SKM-1 (cell line): ENCODE measurements at regions not wholly inside any gene's neighbourhood (a gene's known extent, or its start where the extent isn't known, plus 50 kb on each side); places are given as distances from the start of the nearest gene placed in this dataset.
"Not testable (repeated sequence)": the region's sequence is repeated elsewhere in the genome, so short reads cannot be mapped to it uniquely, and the experiment has no call there.

Experiments
- DNase-seq: peaks from one replicate; lab custom pipeline; 2025; ENCODE audit not compliant: unreplicated experiment; lab: John Stamatoyannopoulos, UW

- no peak for DNase-seq
Observed at GRCh38 chr6:104519566-104519965, 340.2 kb downstream of the HACE1 start.

- DNase-seq = no peak
Observed at GRCh38 chr6:104509355-104509754, 350.4 kb downstream of the HACE1 start.

- DNase-seq = no peak
Observed at GRCh38 chr6:104506429-104506828, 353.3 kb downstream of the HACE1 start.

DNA sequence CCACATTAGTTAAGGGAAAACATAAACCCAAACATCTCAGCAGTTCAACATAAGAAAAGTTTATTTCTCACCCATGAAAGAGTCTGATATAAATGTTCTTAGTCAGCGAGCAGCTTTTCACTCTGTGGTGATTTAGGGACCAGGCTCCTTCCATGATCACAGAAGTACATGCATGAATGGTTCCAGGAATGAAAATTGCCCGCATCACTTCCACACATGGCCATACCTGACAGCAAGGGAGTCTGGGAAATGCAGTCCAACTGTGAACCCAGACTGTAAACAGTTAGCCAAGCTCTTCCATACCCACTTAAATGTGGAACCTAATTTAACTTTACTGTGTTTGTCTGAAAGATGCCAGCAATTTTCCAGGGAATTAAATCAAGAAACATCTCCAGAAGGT lies 353.9 kb downstream of the HACE1 start:
- DNase-seq = no peak

- no peak for DNase-seq
Observed at GRCh38 chr6:104500265-104500664, 359.5 kb downstream of the HACE1 start.

- DNase-seq = no peak
Observed at GRCh38 chr6:104486035-104486434, 373.7 kb downstream of the HACE1 start.

GRCh38 chr6:104484626-104485025 lies 375.1 kb downstream of the HACE1 start:
- DNase-seq = no peak

DNA sequence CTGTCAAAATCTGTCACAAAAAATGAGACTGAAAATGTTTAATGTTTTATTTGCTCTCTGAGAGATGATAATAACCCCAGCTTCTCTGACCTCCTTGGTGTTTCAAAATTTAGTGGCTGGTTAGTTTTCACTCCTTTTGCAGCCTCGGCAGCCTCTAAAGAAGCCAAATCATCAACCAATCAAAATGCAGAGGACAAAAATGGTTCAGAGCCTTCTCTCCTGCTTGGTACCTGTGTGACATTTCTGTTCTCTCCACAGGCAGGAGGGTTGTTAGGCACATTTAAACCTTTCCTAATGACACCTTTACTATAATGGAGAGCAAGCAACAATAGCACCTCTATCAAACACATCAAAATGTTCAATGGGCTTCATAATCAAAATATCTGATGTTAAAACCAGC lies 375.5 kb downstream of the HACE1 start:
- DNase-seq = no peak

DNA sequence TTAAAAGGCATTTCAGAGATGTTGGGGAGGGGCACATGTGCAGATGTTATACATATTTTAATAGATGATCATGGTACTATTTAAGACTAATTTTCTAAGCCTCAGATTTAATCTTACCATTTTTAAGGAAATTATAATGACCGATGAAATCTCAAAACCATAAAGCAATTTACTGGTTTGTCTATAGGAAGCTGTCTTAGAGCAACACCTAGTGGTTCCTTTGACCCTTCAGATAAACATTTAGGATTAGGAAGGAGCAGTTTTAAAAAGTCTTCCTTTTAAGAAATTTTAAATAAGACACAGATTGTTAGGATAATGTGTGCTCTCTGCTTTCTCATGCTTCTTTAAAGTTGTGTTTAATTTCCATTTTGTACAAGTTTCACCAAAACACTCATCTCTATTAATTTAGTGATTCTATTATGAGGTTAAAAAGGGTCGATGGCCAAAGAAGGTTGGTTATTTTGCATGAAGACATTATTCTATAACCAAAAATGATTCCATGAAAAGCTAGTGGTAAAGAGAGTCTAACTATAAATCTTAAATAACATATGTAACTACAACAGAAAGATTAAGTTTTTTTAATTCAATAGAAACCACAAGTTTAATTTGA lies 376.4 kb downstream of the HACE1 start:
- peak; percentile 12 for DNase-seq

- no peak for DNase-seq
Observed at GRCh38 chr6:104477569-104477968, 382.1 kb downstream of the HACE1 start.

DNA sequence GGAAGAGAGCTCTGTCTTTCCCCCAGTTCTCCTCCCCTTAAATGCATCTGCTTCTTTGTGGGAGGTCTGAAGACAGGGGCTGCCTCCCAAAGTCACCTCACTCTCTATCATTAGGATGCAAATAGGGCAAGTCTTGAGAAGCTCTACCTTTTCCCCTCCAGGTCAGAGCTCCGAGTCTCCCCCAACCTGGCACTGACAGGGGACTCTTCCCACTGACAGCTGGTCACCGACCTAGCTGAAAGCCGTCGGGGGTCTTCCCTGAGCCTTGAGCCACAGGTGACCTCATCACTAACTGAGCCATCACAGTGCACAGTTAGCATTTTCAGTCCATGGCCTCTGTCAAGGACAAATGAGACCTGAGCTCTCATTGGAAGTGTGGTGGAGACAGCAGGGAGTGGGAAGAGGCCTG lies 386.7 kb downstream of the HACE1 start:
- no peak for DNase-seq

DNA sequence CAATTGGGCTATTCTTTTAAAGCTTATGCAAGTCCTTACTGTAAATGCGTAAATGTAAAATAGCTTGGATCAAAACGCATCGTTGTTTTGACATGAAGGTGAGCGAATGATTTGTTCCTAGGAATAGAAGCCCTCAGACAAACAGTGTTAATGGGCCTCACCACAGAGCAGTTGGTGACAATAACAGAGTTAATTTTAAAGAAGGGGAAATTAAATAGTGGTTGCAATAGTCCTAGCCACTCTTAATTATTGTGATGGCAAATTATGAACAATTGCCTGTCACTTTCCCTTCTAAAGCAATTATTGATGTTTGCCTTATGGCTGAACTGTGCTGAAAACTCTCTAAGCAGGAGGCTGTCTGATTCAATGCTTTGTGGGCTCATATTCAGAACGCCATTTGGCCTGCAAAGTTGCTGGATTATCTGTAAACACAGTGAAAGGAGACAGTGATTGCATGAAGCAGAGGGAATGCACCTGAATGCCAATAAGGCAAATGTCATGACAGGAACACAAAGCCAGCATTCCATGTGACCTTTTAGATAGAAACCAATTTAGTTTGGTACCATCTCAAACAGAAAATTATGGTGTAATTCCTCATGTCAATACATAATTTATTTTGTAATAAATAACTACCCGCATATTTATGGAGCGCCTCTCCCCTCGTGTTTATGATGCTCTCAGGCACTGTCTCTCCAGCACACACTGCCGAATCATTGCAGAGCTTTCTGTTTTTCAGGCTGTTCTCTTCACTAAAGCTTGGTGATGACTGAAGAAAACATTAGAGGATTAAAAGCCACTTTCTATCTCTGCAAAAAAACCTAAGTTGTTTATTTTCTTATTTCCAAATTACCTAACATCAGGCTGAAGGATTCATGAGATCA lies 387.5 kb downstream of the HACE1 start:
- no peak for DNase-seq

GRCh38 chr6:104466306-104466705 lies 393.4 kb downstream of the HACE1 start:
- no peak for DNase-seq

GRCh38 chr6:104462811-104463599 lies 396.7 kb downstream of the HACE1 start:
- DNase-seq = no peak

DNA sequence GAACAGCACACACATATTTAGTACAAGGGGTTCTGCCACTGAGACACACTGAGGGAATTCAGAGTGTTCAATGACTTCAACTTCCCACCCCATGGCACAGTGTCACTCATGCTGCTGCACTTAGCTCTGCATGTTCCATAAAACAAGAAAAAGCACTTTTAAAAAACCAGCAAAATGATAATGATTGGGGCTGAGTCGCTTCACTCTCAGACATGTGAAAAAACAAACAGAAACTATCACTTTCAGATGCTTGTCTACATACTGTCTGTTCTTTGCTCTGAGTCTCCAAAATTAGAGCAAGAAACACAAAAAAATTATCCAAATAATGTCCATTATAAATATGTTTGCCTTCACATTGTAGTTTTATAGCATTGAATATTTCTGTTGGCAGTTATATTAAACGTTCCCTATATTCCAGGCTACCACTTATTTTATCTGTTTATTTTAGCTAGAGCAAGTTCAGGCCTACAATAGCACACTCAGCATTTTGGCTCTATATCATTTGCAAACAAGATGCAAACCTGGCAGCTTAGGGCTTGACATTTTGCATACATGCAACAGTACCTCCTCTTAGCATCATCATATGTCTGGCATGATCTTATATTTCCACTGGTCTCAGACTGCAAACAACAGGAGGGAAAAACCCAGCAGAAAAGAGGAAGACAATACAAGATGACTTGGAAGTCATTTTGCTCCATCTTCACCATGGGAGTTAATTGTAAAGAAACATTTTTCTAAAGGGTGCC lies 398.8 kb downstream of the HACE1 start:
- no peak for DNase-seq

DNA sequence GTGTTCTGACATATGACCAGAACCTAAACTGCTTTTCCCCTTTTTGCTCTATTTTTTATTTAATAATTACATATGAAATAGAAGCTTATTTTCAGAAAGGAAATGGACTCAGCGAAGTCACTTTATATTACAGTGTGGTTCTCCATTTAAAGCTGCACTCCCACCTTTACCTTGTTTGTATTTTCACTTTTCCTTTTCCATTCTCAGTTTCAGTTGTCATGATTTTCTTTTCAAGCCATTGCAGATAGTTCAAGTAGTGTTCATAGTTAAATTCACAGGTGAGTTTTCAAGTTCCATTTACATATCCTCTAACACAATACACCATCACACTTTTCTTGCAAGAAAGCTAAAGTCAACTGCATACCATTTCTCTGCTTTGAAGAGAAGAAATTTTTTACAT lies 400.2 kb downstream of the HACE1 start:
- no peak for DNase-seq

DNA sequence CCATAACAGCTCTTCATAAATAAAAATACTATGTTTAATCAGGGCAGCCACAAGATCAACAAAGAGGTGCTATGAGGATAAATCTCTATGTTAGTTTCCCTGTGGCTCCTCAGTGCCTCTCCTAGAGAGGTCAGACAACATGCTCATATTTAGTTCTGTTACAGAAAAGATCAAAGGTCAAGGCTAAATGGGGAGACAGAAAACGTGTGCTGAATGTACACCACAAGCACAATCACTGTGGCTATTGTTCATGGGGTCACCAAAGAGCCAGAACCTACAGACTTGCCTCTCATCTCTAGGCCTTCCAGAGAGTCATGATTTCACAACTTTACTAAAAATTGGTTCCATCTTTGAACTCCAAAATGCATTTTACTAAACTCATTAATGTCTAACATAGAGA lies 409.8 kb downstream of the HACE1 start:
- no peak for DNase-seq

GRCh38 chr6:104446101-104447080 lies 413.3 kb downstream of the HACE1 start:
- DNase-seq = not testable (repeated sequence)

- DNase-seq = no peak
Observed at GRCh38 chr6:104434519-104434918, 425.2 kb downstream of the HACE1 start.

DNA sequence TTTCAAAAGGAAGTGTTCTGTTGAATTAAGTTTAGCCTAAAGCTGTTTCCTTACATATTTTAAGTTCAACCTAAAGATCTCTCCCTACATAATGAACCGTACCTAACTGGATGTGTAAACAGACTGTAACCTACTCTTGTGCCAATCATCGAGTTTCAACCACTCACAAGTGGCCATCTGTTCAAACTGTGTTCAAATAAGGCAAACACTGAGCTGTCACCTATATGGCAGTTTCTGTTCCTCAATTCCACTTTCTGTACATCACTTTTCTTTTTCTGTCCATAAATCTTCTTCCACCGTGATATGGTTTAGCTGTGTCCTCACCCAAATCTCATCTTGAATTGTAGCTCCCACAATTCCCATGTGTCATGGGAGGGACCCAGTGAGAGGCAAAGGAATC lies 428.6 kb downstream of the HACE1 start:
- no peak for DNase-seq
